ENCODE measurements at regions not wholly inside any gene's neighbourhood (a gene's known extent, or its start where the extent isn't known, plus 50 kb on each side); places are given as distances from the start of the nearest gene placed in this dataset.
"Not testable (repeated sequence)": the region's sequence is repeated elsewhere in the genome, so short reads cannot be mapped to it uniquely, and the experiment has no call there.

- Histone ChIP-seq H3K9ac (ENCODE audit: low read depth in 1 of 3, low read length in 3 of 3) (no peak overlapping the region), H3K4me1 (ENCODE audit: control insufficient read depth in 3 of 3, insufficient read depth in 3 of 3, low read length in 3 of 3) (no peaks in the 10 kb centered on the region), H3K4me3 (ENCODE audit: low read length in 3 of 3) (no peak overlapping the region)
Observed at GRCh38 chr3:39558775-39559306, 91.4 kb downstream of the MOBP start.

GRCh38 chr3:39559543-39559942 lies 92.1 kb downstream of the MOBP start:
- no peaks in the 10 kb centered on the region for H3K27me3 ChIP-seq (ENCODE audit: control insufficient read depth in 3 of 3, insufficient read depth in 3 of 3, low read length in 3 of 3)
- H3K4me1 ChIP-seq (ENCODE audit: control insufficient read depth in 3 of 3, insufficient read depth in 3 of 3, low read length in 3 of 3), result no peaks in the 10 kb centered on the region
- no peak overlapping the region for H3K4me3 ChIP-seq (ENCODE audit: low read length in 3 of 3)
- H3K36me3 ChIP-seq (ENCODE audit: control insufficient read depth in 3 of 3, insufficient read depth in 3 of 3, low read length in 3 of 3), result no peaks in the 10 kb centered on the region
- H3K9ac ChIP-seq (ENCODE audit: low read depth in 1 of 3, low read length in 3 of 3), result no peak overlapping the region
- no peaks in the 10 kb centered on the region for H3K9me3 ChIP-seq (ENCODE audit: control insufficient read depth in 3 of 3, low read length in 3 of 3)
- H3K27ac ChIP-seq (ENCODE audit: low read depth, low read length), result no peak overlapping the region

More at GRCh38 chr3:39558775-39559306, 91.4 kb downstream of the MOBP start:
- Histone ChIP-seq H3K36me3 (ENCODE audit: control insufficient read depth in 3 of 3, insufficient read depth in 3 of 3, low read length in 3 of 3) (no peaks in the 10 kb centered on the region), H3K27me3 (ENCODE audit: control insufficient read depth in 3 of 3, insufficient read depth in 3 of 3, low read length in 3 of 3) (no peaks in the 10 kb centered on the region), H3K27ac (ENCODE audit: low read depth, low read length) (no peak overlapping the region), H3K9me3 (ENCODE audit: control insufficient read depth in 3 of 3, low read length in 3 of 3) (no peaks in the 10 kb centered on the region)

GRCh38 chr3:39568508-39568907 lies 101.0 kb downstream of the MOBP start:
- no peaks in the 10 kb centered on the region for H3K36me3 ChIP-seq (ENCODE audit: control insufficient read depth in 3 of 3, insufficient read depth in 3 of 3, low read length in 3 of 3)
- peak overlapping the region in 1 of 3 donors; percentile 21 for H3K9ac ChIP-seq (ENCODE audit: low read depth in 1 of 3, low read length in 3 of 3)
- H3K4me3 ChIP-seq (ENCODE audit: low read length in 3 of 3), result no peak overlapping the region
- H3K4me1 ChIP-seq (ENCODE audit: control insufficient read depth in 3 of 3, insufficient read depth in 3 of 3, low read length in 3 of 3), result no peaks in the 10 kb centered on the region
- no peaks in the 10 kb centered on the region for H3K27me3 ChIP-seq (ENCODE audit: control insufficient read depth in 3 of 3, insufficient read depth in 3 of 3, low read length in 3 of 3)
- H3K27ac ChIP-seq (ENCODE audit: low read depth, low read length), result no peak overlapping the region
- no peaks in the 10 kb centered on the region for H3K9me3 ChIP-seq (ENCODE audit: control insufficient read depth in 3 of 3, low read length in 3 of 3)

- Histone ChIP-seq H3K36me3 (ENCODE audit: control insufficient read depth in 3 of 3, insufficient read depth in 3 of 3, low read length in 3 of 3) (no peaks in the 10 kb centered on the region), H3K4me3 (ENCODE audit: low read length in 3 of 3) (no peak overlapping the region), H3K27me3 (ENCODE audit: control insufficient read depth in 3 of 3, insufficient read depth in 3 of 3, low read length in 3 of 3) (no peaks in the 10 kb centered on the region), H3K9me3 (ENCODE audit: control insufficient read depth in 3 of 3, low read length in 3 of 3) (no peaks in the 10 kb centered on the region), H3K27ac (ENCODE audit: low read depth, low read length) (no peak overlapping the region), H3K9ac (ENCODE audit: low read depth in 1 of 3, low read length in 3 of 3) (no peak overlapping the region), H3K4me1 (ENCODE audit: control insufficient read depth in 3 of 3, insufficient read depth in 3 of 3, low read length in 3 of 3) (no peaks in the 10 kb centered on the region)
Observed at GRCh38 chr3:39569095-39569494, 101.6 kb downstream of the MOBP start.

- H3K36me3 ChIP-seq (ENCODE audit: control insufficient read depth in 3 of 3, insufficient read depth in 3 of 3, low read length in 3 of 3), result no peaks in the 10 kb centered on the region
- no peaks in the 10 kb centered on the region for H3K27me3 ChIP-seq (ENCODE audit: control insufficient read depth in 3 of 3, insufficient read depth in 3 of 3, low read length in 3 of 3)
- no peak overlapping the region for H3K4me3 ChIP-seq (ENCODE audit: low read length in 3 of 3)
- no peak overlapping the region for H3K9ac ChIP-seq (ENCODE audit: low read depth in 1 of 3, low read length in 3 of 3)
- no peak overlapping the region for H3K27ac ChIP-seq (ENCODE audit: low read depth, low read length)
- H3K9me3 ChIP-seq (ENCODE audit: control insufficient read depth in 3 of 3, low read length in 3 of 3), result no peaks in the 10 kb centered on the region
- H3K4me1 ChIP-seq (ENCODE audit: control insufficient read depth in 3 of 3, insufficient read depth in 3 of 3, low read length in 3 of 3), result no peaks in the 10 kb centered on the region
Observed at GRCh38 chr3:39573392-39573791, 105.9 kb downstream of the MOBP start.

- Histone ChIP-seq H3K9ac (ENCODE audit: low read depth in 1 of 3, low read length in 3 of 3) (no peak overlapping the region), H3K27ac (ENCODE audit: low read depth, low read length) (no peak overlapping the region), H3K4me3 (ENCODE audit: low read length in 3 of 3) (no peak overlapping the region), H3K27me3 (ENCODE audit: control insufficient read depth in 3 of 3, insufficient read depth in 3 of 3, low read length in 3 of 3) (no peaks in the 10 kb centered on the region), H3K4me1 (ENCODE audit: control insufficient read depth in 3 of 3, insufficient read depth in 3 of 3, low read length in 3 of 3) (no peaks in the 10 kb centered on the region), H3K36me3 (ENCODE audit: control insufficient read depth in 3 of 3, insufficient read depth in 3 of 3, low read length in 3 of 3) (no peaks in the 10 kb centered on the region), H3K9me3 (ENCODE audit: control insufficient read depth in 3 of 3, low read length in 3 of 3) (no peaks in the 10 kb centered on the region)
Observed at GRCh38 chr3:39577541-39577940, 110.1 kb downstream of the MOBP start.

GRCh38 chr3:39586215-39586614 lies 118.7 kb downstream of the MOBP start:
- H3K9ac ChIP-seq (ENCODE audit: low read depth in 1 of 3, low read length in 3 of 3); H3K27ac ChIP-seq (ENCODE audit: low read depth, low read length); H3K4me3 ChIP-seq (ENCODE audit: low read length in 3 of 3); H3K9me3 ChIP-seq (ENCODE audit: control insufficient read depth in 3 of 3, low read length in 3 of 3); H3K36me3 ChIP-seq (ENCODE audit: control insufficient read depth in 3 of 3, insufficient read depth in 3 of 3, low read length in 3 of 3); H3K27me3 ChIP-seq (ENCODE audit: control insufficient read depth in 3 of 3, insufficient read depth in 3 of 3, low read length in 3 of 3); H3K4me1 ChIP-seq (ENCODE audit: control insufficient read depth in 3 of 3, insufficient read depth in 3 of 3, low read length in 3 of 3): not testable (repeated sequence)

GRCh38 chr3:39587113-39587512 lies 119.6 kb downstream of the MOBP start:
- Histone ChIP-seq H3K4me1 (ENCODE audit: control insufficient read depth in 3 of 3, insufficient read depth in 3 of 3, low read length in 3 of 3) (no peaks in the 10 kb centered on the region), H3K27me3 (ENCODE audit: control insufficient read depth in 3 of 3, insufficient read depth in 3 of 3, low read length in 3 of 3) (no peaks in the 10 kb centered on the region), H3K4me3 (ENCODE audit: low read length in 3 of 3) (no peak overlapping the region), H3K9ac (ENCODE audit: low read depth in 1 of 3, low read length in 3 of 3) (no peak overlapping the region), H3K27ac (ENCODE audit: low read depth, low read length) (no peak overlapping the region), H3K36me3 (ENCODE audit: control insufficient read depth in 3 of 3, insufficient read depth in 3 of 3, low read length in 3 of 3) (no peaks in the 10 kb centered on the region), H3K9me3 (ENCODE audit: control insufficient read depth in 3 of 3, low read length in 3 of 3) (no peaks in the 10 kb centered on the region)

- H3K9ac ChIP-seq (ENCODE audit: low read depth in 1 of 3, low read length in 3 of 3), result no peak overlapping the region
- H3K27me3 ChIP-seq (ENCODE audit: control insufficient read depth in 3 of 3, insufficient read depth in 3 of 3, low read length in 3 of 3), result no peaks in the 10 kb centered on the region
- no peaks in the 10 kb centered on the region for H3K4me1 ChIP-seq (ENCODE audit: control insufficient read depth in 3 of 3, insufficient read depth in 3 of 3, low read length in 3 of 3)
- H3K4me3 ChIP-seq (ENCODE audit: low read length in 3 of 3), result no peak overlapping the region
- no peaks in the 10 kb centered on the region for H3K36me3 ChIP-seq (ENCODE audit: control insufficient read depth in 3 of 3, insufficient read depth in 3 of 3, low read length in 3 of 3)
- no peak overlapping the region for H3K27ac ChIP-seq (ENCODE audit: low read depth, low read length)
- H3K9me3 ChIP-seq (ENCODE audit: control insufficient read depth in 3 of 3, low read length in 3 of 3), result no peaks in the 10 kb centered on the region
Observed at GRCh38 chr3:39590806-39591205, 123.3 kb downstream of the MOBP start.

- no peak overlapping the region for H3K27ac ChIP-seq (ENCODE audit: low read depth, low read length)
- no peaks in the 10 kb centered on the region for H3K36me3 ChIP-seq (ENCODE audit: control insufficient read depth in 3 of 3, insufficient read depth in 3 of 3, low read length in 3 of 3)
- no peak overlapping the region for H3K4me3 ChIP-seq (ENCODE audit: low read length in 3 of 3)
- H3K9me3 ChIP-seq (ENCODE audit: control insufficient read depth in 3 of 3, low read length in 3 of 3), result no peaks in the 10 kb centered on the region
- H3K27me3 ChIP-seq (ENCODE audit: control insufficient read depth in 3 of 3, insufficient read depth in 3 of 3, low read length in 3 of 3), result no peaks in the 10 kb centered on the region
- no peak overlapping the region for H3K9ac ChIP-seq (ENCODE audit: low read depth in 1 of 3, low read length in 3 of 3)
- no peaks in the 10 kb centered on the region for H3K4me1 ChIP-seq (ENCODE audit: control insufficient read depth in 3 of 3, insufficient read depth in 3 of 3, low read length in 3 of 3)
Observed at GRCh38 chr3:39592311-39593050, 125.0 kb downstream of the MOBP start.
